A673 (cell line): ENCODE measurements at regions not wholly inside any gene's neighbourhood (a gene's known extent, or its start where the extent isn't known, plus 50 kb on each side); places are given as distances from the start of the nearest gene placed in this dataset.

ENCODE experiments used
- EZH2 ChIP-seq: fragments of 200-600 bp; sonication (generic); IDR thresholded peaks from 2 replicates; pipeline ENCODE4 v1.6.1; 2017; ENCODE audit warnings: borderline replicate concordance, low read depth, mild to moderate bottlenecking, mixed read lengths, antibody characterized with exemption, low read length; ENCODE audit not compliant: poor library complexity, severe bottlenecking
- TF ChIP-seq, protein P1 (sequence below): fragments of 300-800, 200-600 bp; sonication (generic); conservative IDR thresholded peaks from 2 replicates; pipeline ENCODE4 v1.5.1; 2017; ENCODE audit warnings: low read depth, mild to moderate bottlenecking, antibody characterized with exemption, low read length, moderate library complexity, mixed read lengths

DNA sequence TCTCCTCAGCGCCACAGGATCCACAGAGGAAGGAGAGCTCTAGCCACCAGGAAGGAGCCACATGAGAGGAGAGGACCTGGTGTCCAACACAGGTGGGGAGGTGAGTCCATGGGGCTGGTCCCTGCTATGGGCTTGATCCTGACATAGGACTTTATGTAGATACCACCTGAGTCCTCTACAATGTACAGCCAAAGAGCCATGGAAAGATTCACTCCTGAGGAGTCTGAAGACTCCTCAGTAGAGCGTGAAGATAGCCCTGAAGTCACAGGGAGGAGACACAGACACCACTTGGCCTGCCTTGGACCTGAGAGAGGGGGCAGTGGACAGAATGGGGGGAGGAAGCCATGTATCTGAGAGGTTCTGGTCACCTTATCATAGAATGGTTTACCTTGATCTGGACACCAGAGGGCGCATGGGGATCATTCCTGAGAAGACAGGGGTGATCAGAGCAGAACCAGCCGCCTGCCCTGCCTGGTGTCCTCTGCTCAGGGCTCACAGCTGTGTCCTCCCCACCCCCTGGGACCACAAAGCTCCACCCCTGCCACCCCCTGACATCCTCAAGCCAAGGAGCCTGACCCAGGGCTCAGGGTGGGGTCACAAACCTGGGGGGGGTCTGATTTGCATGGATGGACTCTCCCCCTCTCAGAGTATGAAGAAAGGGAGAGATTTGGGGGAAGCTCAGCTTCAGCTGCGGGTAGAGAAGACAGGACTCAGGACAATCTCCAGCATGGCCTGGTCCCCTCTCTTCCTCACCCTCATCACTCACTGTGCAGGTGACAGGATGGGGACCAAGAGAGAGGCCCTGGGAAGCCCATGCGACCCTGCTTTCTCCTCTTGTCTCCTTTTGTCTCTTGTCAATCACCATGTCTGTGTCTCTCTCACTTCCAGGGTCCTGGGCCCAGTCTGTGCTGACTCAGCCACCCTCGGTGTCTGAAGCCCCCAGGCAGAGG, 77.0 kb downstream of the ZNF280B start:
- TF ChIP-seq, protein P1, sequence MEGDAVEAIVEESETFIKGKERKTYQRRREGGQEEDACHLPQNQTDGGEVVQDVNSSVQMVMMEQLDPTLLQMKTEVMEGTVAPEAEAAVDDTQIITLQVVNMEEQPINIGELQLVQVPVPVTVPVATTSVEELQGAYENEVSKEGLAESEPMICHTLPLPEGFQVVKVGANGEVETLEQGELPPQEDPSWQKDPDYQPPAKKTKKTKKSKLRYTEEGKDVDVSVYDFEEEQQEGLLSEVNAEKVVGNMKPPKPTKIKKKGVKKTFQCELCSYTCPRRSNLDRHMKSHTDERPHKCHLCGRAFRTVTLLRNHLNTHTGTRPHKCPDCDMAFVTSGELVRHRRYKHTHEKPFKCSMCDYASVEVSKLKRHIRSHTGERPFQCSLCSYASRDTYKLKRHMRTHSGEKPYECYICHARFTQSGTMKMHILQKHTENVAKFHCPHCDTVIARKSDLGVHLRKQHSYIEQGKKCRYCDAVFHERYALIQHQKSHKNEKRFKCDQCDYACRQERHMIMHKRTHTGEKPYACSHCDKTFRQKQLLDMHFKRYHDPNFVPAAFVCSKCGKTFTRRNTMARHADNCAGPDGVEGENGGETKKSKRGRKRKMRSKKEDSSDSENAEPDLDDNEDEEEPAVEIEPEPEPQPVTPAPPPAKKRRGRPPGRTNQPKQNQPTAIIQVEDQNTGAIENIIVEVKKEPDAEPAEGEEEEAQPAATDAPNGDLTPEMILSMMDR, result peak; percentile 69
- no peak for TF ChIP-seq EZH2
